ENCODE measurements at regions not wholly inside any gene's neighbourhood (a gene's known extent, or its start where the extent isn't known, plus 50 kb on each side); places are given as distances from the start of the nearest gene placed in this dataset.

- TF ChIP-seq CTCF (IDR thresholded peaks at IDR 0.05; ENCODE audit: extremely low read depth, insufficient read depth, missing control alignments) = no peak
- no peak for DNase-seq (ENCODE audit: low spot score)
- in situ Hi-C loops (cut with MboI; ENCODE audit: low pct_unique_long_range_greater_than_20kb, low sequenced_read_pairs, unreplicated experiment) = no loop called here
These were observed 599.9 kb upstream of the RGS18 start for GRCh38 chr1:191558379-191558778.

- in situ Hi-C loops (cut with MboI; ENCODE audit: low pct_unique_long_range_greater_than_20kb, low sequenced_read_pairs, unreplicated experiment) = no loop called here
- no peak for DNase-seq (ENCODE audit: low spot score)
- no peak for TF ChIP-seq CTCF (IDR thresholded peaks at IDR 0.05; ENCODE audit: extremely low read depth, insufficient read depth, missing control alignments)
These were observed 597.0 kb upstream of the RGS18 start for GRCh38 chr1:191561276-191561675.

GRCh38 chr1:191564275-191564674 lies 594.0 kb upstream of the RGS18 start:
- in situ Hi-C loops (cut with MboI; ENCODE audit: low pct_unique_long_range_greater_than_20kb, low sequenced_read_pairs, unreplicated experiment) = no loop called here
- DNase-seq (ENCODE audit: low spot score) = no peak
- no peak for TF ChIP-seq CTCF (IDR thresholded peaks at IDR 0.05; ENCODE audit: extremely low read depth, insufficient read depth, missing control alignments)

- in situ Hi-C loops (cut with MboI; ENCODE audit: low pct_unique_long_range_greater_than_20kb, low sequenced_read_pairs, unreplicated experiment) = no loop called here
- no peak for DNase-seq (ENCODE audit: low spot score)
- no peak for TF ChIP-seq CTCF (IDR thresholded peaks at IDR 0.05; ENCODE audit: extremely low read depth, insufficient read depth, missing control alignments)
These were observed 585.8 kb upstream of the RGS18 start for GRCh38 chr1:191572479-191572878.

- no peak for TF ChIP-seq CTCF (IDR thresholded peaks at IDR 0.05; ENCODE audit: extremely low read depth, insufficient read depth, missing control alignments)
- in situ Hi-C loops (cut with MboI; ENCODE audit: low pct_unique_long_range_greater_than_20kb, low sequenced_read_pairs, unreplicated experiment) = no loop called here
- DNase-seq (ENCODE audit: low spot score) = no peak
These were observed 583.1 kb upstream of the RGS18 start for GRCh38 chr1:191575180-191575579.

GRCh38 chr1:191575746-191576145 lies 582.5 kb upstream of the RGS18 start:
- in situ Hi-C loops (cut with MboI; ENCODE audit: low pct_unique_long_range_greater_than_20kb, low sequenced_read_pairs, unreplicated experiment) = no loop called here
- no peak for TF ChIP-seq CTCF (IDR thresholded peaks at IDR 0.05; ENCODE audit: extremely low read depth, insufficient read depth, missing control alignments)
- no peak for DNase-seq (ENCODE audit: low spot score)

- in situ Hi-C loops (cut with MboI; ENCODE audit: low pct_unique_long_range_greater_than_20kb, low sequenced_read_pairs, unreplicated experiment) = no loop called here
- no peak for TF ChIP-seq CTCF (IDR thresholded peaks at IDR 0.05; ENCODE audit: extremely low read depth, insufficient read depth, missing control alignments)
- DNase-seq (ENCODE audit: low spot score) = no peak
These were observed 581.0 kb upstream of the RGS18 start for GRCh38 chr1:191577213-191577612.

Data from GM13977 (cell line).